K562 (cell line): ENCODE measurements at regions not wholly inside any gene's neighbourhood (a gene's known extent, or its start where the extent isn't known, plus 50 kb on each side); places are given as distances from the start of the nearest gene placed in this dataset.

Experiments used
- ATAC-seq: fragments of 200-7000 bp; cut with Tn5 transposase; 3 replicates; pipeline ENCODE4 v1.9.1; 2020; ENCODE audit warnings: moderate library complexity
- BruUV-seq: library from RNA; stranded (reverse); fragments of 400-500 nt; replicated peaks from 2 replicates; lab custom pipeline; 2021; lab: Mats Ljungman, UMichigan
- CTCF ChIA-PET: fragments of 300-600 bp; formaldehyde crosslinking; extraction: SDS; loops from one replicate; lab custom pipeline; 2021; ENCODE audit warnings: low intra/inter-chr PET ratio; lab: Yijun Ruan, JAX
- POLR2A ChIA-PET: fragments of 300-600, 350-650 bp; sonication (Branson Sonifier 250); formaldehyde crosslinking; extraction: SDS; loops from one replicate; lab custom pipeline; 2021; ENCODE audit warnings: antibody characterized with exemption, inconsistent platforms; lab: Yijun Ruan, JAX
- DNase-seq, 4 experiments: peaks; one replicate each; pipeline versions ENCODE4 v3.0.0 to v3.0.0-alpha.2; 2011 to 2018; ENCODE audit warnings: low spot score in 3 of 4, mixed read lengths in 3 of 4; ENCODE audit errors: extremely low read depth in 1 of 4
- FAIRE-seq: peaks from 2 replicates; lab custom pipeline; 2011; peaks lifted over from hg19 to GRCh38; lab: Jason Lieb, UNC
- H2AFZ ChIP-seq: 2 replicates; pipeline ENCODE4 v1.6.0; 2011; ENCODE audit warnings: low read depth, low read length, control low read depth, inconsistent platforms
- H3K27ac ChIP-seq: fragments of 200-600 bp; 3 replicates; pipeline ENCODE4 v1.8.0; 2011; ENCODE audit warnings: low read depth, mild to moderate bottlenecking, control low read depth, inconsistent platforms, low read length, moderate library complexity, mixed read lengths; ENCODE audit errors: extremely low read depth
- H3K27me3 ChIP-seq, 2 experiments: fragments of 300-600 bp in 1 of 2; 2 replicates in 1 of 2; 3 replicates in 1 of 2; pipeline versions ENCODE4 v1.6.0 to v1.8.0; 2011; ENCODE audit warnings: inconsistent platforms in 2 of 2, low read length in 2 of 2, mild to moderate bottlenecking in 1 of 2, mixed read lengths in 1 of 2, moderate library complexity in 1 of 2; ENCODE audit not compliant: control insufficient read depth in 2 of 2, insufficient read depth in 2 of 2
- H3K36me3 ChIP-seq: fragments of 300-600 bp; 3 replicates; pipeline ENCODE4 v1.8.0; 2011; ENCODE audit warnings: mild to moderate bottlenecking, low read length, inconsistent platforms; ENCODE audit not compliant: control insufficient read depth, insufficient read depth
- H3K4me1 ChIP-seq, 2 experiments: fragments of 200-600 bp in 1 of 2; replicated peaks in 1 of 2; 2 replicates in 1 of 2; 3 replicates in 1 of 2; pipeline versions ENCODE4 v1.5.1 to v1.8.0; 2011; ENCODE audit warnings: inconsistent platforms in 2 of 2, low read length in 2 of 2, mild to moderate bottlenecking in 1 of 2, mixed read lengths in 1 of 2, moderate library complexity in 1 of 2; ENCODE audit not compliant: control insufficient read depth in 2 of 2, insufficient read depth in 2 of 2
- H3K4me2 ChIP-seq: 2 replicates; pipeline ENCODE4 v1.6.1; 2011; ENCODE audit warnings: low read length, control low read depth, inconsistent platforms, mixed read lengths; ENCODE audit not compliant: insufficient read depth
- H3K4me3 ChIP-seq: fragments of 200-600 bp; sonication (generic), shearing (Covaris generic); 2 replicates; pipeline ENCODE4 v1.5.1; 2016; ENCODE audit warnings: control low read depth, inconsistent platforms
- H3K79me2 ChIP-seq: fragments of 200-600 bp; 3 replicates; pipeline ENCODE4 v1.8.0; 2011; ENCODE audit warnings: low read length, inconsistent platforms; ENCODE audit not compliant: control insufficient read depth, insufficient read depth
- H3K9ac ChIP-seq, 2 experiments: 2 replicates each; pipeline versions ENCODE4 v1.6.0 to v1.6.1; 2011; ENCODE audit warnings: low read depth in 2 of 2, low read length in 2 of 2, control low read depth in 1 of 2, inconsistent platforms in 1 of 2, mild to moderate bottlenecking in 1 of 2, mixed read lengths in 1 of 2; ENCODE audit not compliant: insufficient read depth in 1 of 2
- H3K9me1 ChIP-seq: one replicate; pipeline ENCODE4 v1.6.0; 2011; ENCODE audit warnings: inconsistent platforms, mild to moderate bottlenecking, low read length, moderate library complexity; ENCODE audit not compliant: control insufficient read depth, insufficient read depth
- H3K9me3 ChIP-seq: replicated peaks from 2 replicates; pipeline ENCODE4 v1.5.1; 2011; ENCODE audit warnings: low read depth, low read length, inconsistent platforms; ENCODE audit not compliant: control insufficient read depth, insufficient read depth
- H4K20me1 ChIP-seq: replicated peaks from 2 replicates; pipeline ENCODE4 v1.6.1; 2011; ENCODE audit warnings: low read length, inconsistent platforms, mixed read lengths; ENCODE audit not compliant: control insufficient read depth, insufficient read depth
- CREM ChIP-seq: IDR thresholded peaks from 2 replicates; pipeline ENCODE4 v1.6.1; 2014; ENCODE audit warnings: antibody characterized with exemption, low read depth
- ETS2 ChIP-seq: IDR thresholded peaks from 2 replicates; pipeline ENCODE4 v1.6.1; 2016; ENCODE audit warnings: borderline replicate concordance, missing genetic modification characterization, mild to moderate bottlenecking, moderate library complexity, missing compliant biosample characterization; ENCODE audit not compliant: poor library complexity, severe bottlenecking
- GATA2 ChIP-seq: sonication (generic); formaldehyde crosslinking; IDR thresholded peaks from 2 replicates; pipeline ENCODE4 v1.4.0; 2020; ENCODE audit warnings: mild to moderate bottlenecking, missing genetic modification reagents
- HCFC1 ChIP-seq: IDR thresholded peaks from 2 replicates; pipeline ENCODE4 v1.6.1; 2012; ENCODE audit warnings: low read depth, low read length, improper control_type of control experiment
- MAFF ChIP-seq: IDR thresholded peaks from 2 replicates; pipeline ENCODE4 v1.6.1; 2012; ENCODE audit warnings: low read length, improper control_type of control experiment
- MAFG ChIP-seq: fragments of 450-650 bp; conservative IDR thresholded peaks from 2 replicates; pipeline ENCODE4 v1.6.1; 2016; ENCODE audit warnings: missing genetic modification characterization, missing compliant biosample characterization
- MAFK ChIP-seq: IDR thresholded peaks from 2 replicates; pipeline ENCODE4 v1.6.1; 2011; ENCODE audit warnings: low read length, improper control_type of control experiment
- MAZ ChIP-seq, 2 experiments: fragments of 450-650 bp in 1 of 2; sonication (generic) in 1 of 2; formaldehyde crosslinking; IDR thresholded peaks in 1 of 2; conservative IDR thresholded peaks in 1 of 2; 2 replicates each; pipeline versions ENCODE4 v1.4.0 to v1.5.0; 2020; ENCODE audit warnings: mild to moderate bottlenecking in 1 of 2, missing genetic modification reagents in 1 of 2
- MCM2 ChIP-seq: fragments of 450-650 bp; IDR thresholded peaks from 2 replicates; pipeline ENCODE4 v1.6.1; 2017; ENCODE audit warnings: low read depth, mild to moderate bottlenecking
- MECOM ChIP-seq: fragments of 250-450 bp; sonication (Bioruptor Pico); IDR thresholded peaks from 2 replicates; pipeline ENCODE4 v1.8.0; 2022; ENCODE audit warnings: inconsistent platforms
- NFE2 ChIP-seq: IDR thresholded peaks from 2 replicates; pipeline ENCODE4 v1.6.1; 2014; ENCODE audit warnings: antibody characterized with exemption, low read depth
- NFE2L1 ChIP-seq: fragments of 450-650 bp; IDR thresholded peaks from 2 replicates; pipeline ENCODE4 v1.6.1; 2016; ENCODE audit warnings: missing genetic modification characterization, low read depth, mild to moderate bottlenecking, missing compliant biosample characterization, moderate library complexity, borderline replicate concordance
- PCBP2 ChIP-seq: fragments of 200-400 bp; formaldehyde crosslinking; IDR thresholded peaks from 2 replicates; pipeline ENCODE4 v1.6.1; 2018; ENCODE audit warnings: low read length, low read depth, mild to moderate bottlenecking, moderate library complexity; ENCODE audit not compliant: poor library complexity, severe bottlenecking
- POLR2B ChIP-seq: fragments of 450-650 bp; IDR thresholded peaks from 2 replicates; pipeline ENCODE4 v1.6.1; 2018; ENCODE audit warnings: low read depth; ENCODE audit not compliant: partially characterized antibody
- SAFB2 ChIP-seq: fragments of 200-400 bp; formaldehyde crosslinking; IDR thresholded peaks from 2 replicates; pipeline ENCODE4 v1.6.1; 2018; ENCODE audit warnings: borderline replicate concordance, low read length, low read depth, moderate library complexity; ENCODE audit not compliant: severe bottlenecking
- SMAD1 ChIP-seq: fragments of 150-350 bp; IDR thresholded peaks from 2 replicates; pipeline ENCODE4 v1.6.1; 2014; ENCODE audit warnings: low read length, low read depth; ENCODE audit not compliant: partially characterized antibody
- STAG1 ChIP-seq: sonication (generic); formaldehyde crosslinking; IDR thresholded peaks from 2 replicates; pipeline ENCODE4 v1.5.0; 2020; ENCODE audit warnings: missing genetic modification reagents, borderline replicate concordance
- ZBED1 ChIP-seq: IDR thresholded peaks from 2 replicates; pipeline ENCODE4 v1.6.1; 2014
- ZNF311 ChIP-seq: fragments of 250-450 bp; sonication (Bioruptor Pico); IDR thresholded peaks from 2 replicates; pipeline ENCODE4 v1.4.0; 2020; ENCODE audit warnings: mild to moderate bottlenecking, moderate library complexity
- ZNF316 ChIP-seq: fragments of 450-650 bp; IDR thresholded peaks from 2 replicates; pipeline ENCODE4 v1.6.1; 2016
- ZNF398 ChIP-seq: fragments of 250-450 bp; sonication (Bioruptor Pico); IDR thresholded peaks from 2 replicates; pipeline ENCODE4 v1.8.0; 2021; ENCODE audit warnings: moderate library complexity, mild to moderate bottlenecking, inconsistent platforms
- ZNF436 ChIP-seq: fragments of 250-450, 450-650 bp; sonication (Bioruptor Pico); formaldehyde crosslinking; IDR thresholded peaks from 2 replicates; pipeline ENCODE4 v1.7.0; 2020; ENCODE audit warnings: mild to moderate bottlenecking
- WGBS: fragments of 100-300 bp; shearing (Covaris generic); methylation state at CpG from one replicate; pipeline ENCODE4 v1.1.6; 2016; ENCODE audit warnings: low coverage, mixed read lengths; ENCODE audit not compliant: insufficient coverage; ENCODE audit errors: missing lambda C conversion rate; 5-methylcytosine and 5-hydroxymethylcytosine counted together
- in situ Hi-C: fragments of 300-500 bp; cut with MboI; formaldehyde crosslinking; loops from 4 replicates; pipeline ENCODE4 v1.15.0; 2018; ENCODE audit warnings: inconsistent platforms, mixed read lengths
- intact Hi-C: fragments of 100-400 bp; cut with micrococcal nuclease; formaldehyde crosslinking; loops from 2 replicates; pipeline ENCODE4 v1.14.2; 2022
- TF ChIP-seq, protein P1 (sequence below): fragments of 450-650 bp; IDR thresholded peaks from 2 replicates; pipeline ENCODE4 v1.6.1; 2016; ENCODE audit warnings: mild to moderate bottlenecking

DNA sequence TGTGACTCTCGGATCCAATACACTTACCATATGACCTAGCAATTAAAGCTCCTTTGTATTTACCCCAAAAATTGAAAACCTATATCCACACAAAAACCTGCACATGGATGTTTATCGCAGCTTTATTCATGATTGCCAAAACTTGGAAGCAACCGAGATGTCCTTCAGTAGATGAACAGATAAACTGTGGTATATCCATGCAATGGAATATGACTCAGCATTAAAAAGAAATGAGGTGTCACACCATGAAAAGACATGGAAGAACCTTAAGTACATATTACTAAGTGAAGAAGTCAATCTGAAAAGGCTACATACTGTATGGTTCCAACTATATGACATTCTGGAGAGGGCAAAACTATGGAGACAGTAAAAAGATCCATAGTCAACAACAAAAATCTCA, 82.0 kb upstream of the PHF24 start:
- intact Hi-C loops = no loop called here
- no peak for DNase-seq
- ChIA-PET CTCF (no interaction called here), POLR2A (no interaction called here)
- Histone ChIP-seq H3K4me2 (no peak overlapping the region), H3K27me3 (no peaks in the 10 kb centered on the region), H3K4me3 (no peak overlapping the region), H3K27ac (no peak overlapping the region), H3K36me3 (no peaks in the 10 kb centered on the region), H3K9me1 (no peaks in the 10 kb centered on the region), H3K9ac (no peak overlapping the region), H4K20me1 (no peaks in the 10 kb centered on the region), H2AFZ (no peak overlapping the region), H3K9me3 (no peaks in the 10 kb centered on the region), H3K4me1 (no peaks in the 10 kb centered on the region; a peak in 1 of 5 replicates), H3K79me2 (no peaks in the 10 kb centered on the region)
- FAIRE-seq = no peak
- ATAC-seq = no peak
- 0% methylated on average over 3 of the region's 3 CpGs for WGBS
- in situ Hi-C loops = loop anchor here (25.0 kb wide), 1 partner anchor 686 kb away; a partner anchor contains a TSS
- no TSS peak for BruUV-seq
- TF ChIP-seq SMAD1 = no peak
- peak; percentile 46; the same call in 1 of the 2 replicates for TF ChIP-seq MAFK
- TF ChIP-seq MAZ (CRISPR knock-in tag; conservative IDR thresholded peaks at IDR 0.05 in 1 of 2, IDR thresholded peaks at IDR 0.05 in 1 of 2) = no peak
- no peak for TF ChIP-seq ZBED1
- TF ChIP-seq GATA2 (CRISPR knock-in tag) = no peak
- no peak for TF ChIP-seq HCFC1
- TF ChIP-seq ZNF398 (CRISPR knock-in tag) = no peak
- TF ChIP-seq NFE2L1 (tag) = peak; percentile 60
- no peak for TF ChIP-seq PCBP2
- no peak for TF ChIP-seq MCM2
- TF ChIP-seq ETS2 (tag) = no peak
- TF ChIP-seq SAFB2 = no peak
- no peak for TF ChIP-seq CREM
- TF ChIP-seq ZNF316 = peak; percentile 80
- no peak for TF ChIP-seq POLR2B
- TF ChIP-seq NFE2 = peak; percentile 76
- TF ChIP-seq, protein P1, sequence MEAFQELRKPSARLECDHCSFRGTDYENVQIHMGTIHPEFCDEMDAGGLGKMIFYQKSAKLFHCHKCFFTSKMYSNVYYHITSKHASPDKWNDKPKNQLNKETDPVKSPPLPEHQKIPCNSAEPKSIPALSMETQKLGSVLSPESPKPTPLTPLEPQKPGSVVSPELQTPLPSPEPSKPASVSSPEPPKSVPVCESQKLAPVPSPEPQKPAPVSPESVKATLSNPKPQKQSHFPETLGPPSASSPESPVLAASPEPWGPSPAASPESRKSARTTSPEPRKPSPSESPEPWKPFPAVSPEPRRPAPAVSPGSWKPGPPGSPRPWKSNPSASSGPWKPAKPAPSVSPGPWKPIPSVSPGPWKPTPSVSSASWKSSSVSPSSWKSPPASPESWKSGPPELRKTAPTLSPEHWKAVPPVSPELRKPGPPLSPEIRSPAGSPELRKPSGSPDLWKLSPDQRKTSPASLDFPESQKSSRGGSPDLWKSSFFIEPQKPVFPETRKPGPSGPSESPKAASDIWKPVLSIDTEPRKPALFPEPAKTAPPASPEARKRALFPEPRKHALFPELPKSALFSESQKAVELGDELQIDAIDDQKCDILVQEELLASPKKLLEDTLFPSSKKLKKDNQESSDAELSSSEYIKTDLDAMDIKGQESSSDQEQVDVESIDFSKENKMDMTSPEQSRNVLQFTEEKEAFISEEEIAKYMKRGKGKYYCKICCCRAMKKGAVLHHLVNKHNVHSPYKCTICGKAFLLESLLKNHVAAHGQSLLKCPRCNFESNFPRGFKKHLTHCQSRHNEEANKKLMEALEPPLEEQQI = no peak
- TF ChIP-seq ZNF436 (CRISPR knock-in tag) = no peak
- TF ChIP-seq STAG1 = no peak
- peak; percentile 60 for TF ChIP-seq MAFF
- peak; percentile 78 for TF ChIP-seq MAFG
- TF ChIP-seq MECOM = no peak
- TF ChIP-seq ZNF311 (CRISPR knock-in tag) = no peak
